GM06990 (cell line): ENCODE measurements at regions not wholly inside any gene's neighbourhood (a gene's known extent, or its start where the extent isn't known, plus 50 kb on each side); places are given as distances from the start of the nearest gene placed in this dataset.

Source experiments
- DNase-seq: peaks from one replicate; pipeline ENCODE4 v3.0.0-alpha.2; 2011; ENCODE audit not compliant: insufficient read length; ENCODE audit errors: extremely low read depth
- H3K27me3 ChIP-seq: replicated peaks from 2 replicates; pipeline ENCODE4 v1.6.0; 2011; ENCODE audit warnings: low read length; ENCODE audit not compliant: control insufficient read depth, insufficient read depth
- H3K36me3 ChIP-seq: 2 replicates; pipeline ENCODE4 v1.5.1; 2011; ENCODE audit warnings: low read length; ENCODE audit not compliant: control insufficient read depth, insufficient read depth
- H3K4me3 ChIP-seq: replicated peaks from 2 replicates; pipeline ENCODE4 v1.5.1; 2011; ENCODE audit warnings: low read depth, mild to moderate bottlenecking, control low read depth, low read length
- TF ChIP-seq, protein P1 (sequence below): IDR thresholded peaks from 2 replicates; pipeline ENCODE4 v1.5.1; 2011; ENCODE audit warnings: low read length, control low read depth, mild to moderate bottlenecking, inconsistent platforms; ENCODE audit not compliant: insufficient read depth, poor library complexity, severe bottlenecking

DNA sequence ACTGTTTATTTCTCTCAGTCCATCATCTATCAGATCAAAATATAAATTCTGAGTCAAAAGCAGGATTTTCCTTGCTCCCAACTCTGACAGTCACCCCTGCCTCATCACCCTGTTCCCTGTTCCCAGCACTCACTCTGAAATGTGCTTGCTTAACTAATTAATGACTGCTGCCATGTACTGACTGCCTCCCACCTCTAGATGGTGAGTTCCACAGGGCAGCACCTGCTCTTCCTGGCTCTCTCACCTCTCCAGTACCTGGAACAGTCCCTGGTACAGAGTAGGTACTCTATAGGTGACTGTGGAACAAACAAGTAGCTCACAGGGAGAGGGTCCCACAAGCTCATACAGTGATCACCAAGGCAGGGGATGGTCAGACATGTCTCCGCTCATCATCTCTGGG is 114.3 kb upstream of the C16orf82 start:
- TF ChIP-seq, protein P1, sequence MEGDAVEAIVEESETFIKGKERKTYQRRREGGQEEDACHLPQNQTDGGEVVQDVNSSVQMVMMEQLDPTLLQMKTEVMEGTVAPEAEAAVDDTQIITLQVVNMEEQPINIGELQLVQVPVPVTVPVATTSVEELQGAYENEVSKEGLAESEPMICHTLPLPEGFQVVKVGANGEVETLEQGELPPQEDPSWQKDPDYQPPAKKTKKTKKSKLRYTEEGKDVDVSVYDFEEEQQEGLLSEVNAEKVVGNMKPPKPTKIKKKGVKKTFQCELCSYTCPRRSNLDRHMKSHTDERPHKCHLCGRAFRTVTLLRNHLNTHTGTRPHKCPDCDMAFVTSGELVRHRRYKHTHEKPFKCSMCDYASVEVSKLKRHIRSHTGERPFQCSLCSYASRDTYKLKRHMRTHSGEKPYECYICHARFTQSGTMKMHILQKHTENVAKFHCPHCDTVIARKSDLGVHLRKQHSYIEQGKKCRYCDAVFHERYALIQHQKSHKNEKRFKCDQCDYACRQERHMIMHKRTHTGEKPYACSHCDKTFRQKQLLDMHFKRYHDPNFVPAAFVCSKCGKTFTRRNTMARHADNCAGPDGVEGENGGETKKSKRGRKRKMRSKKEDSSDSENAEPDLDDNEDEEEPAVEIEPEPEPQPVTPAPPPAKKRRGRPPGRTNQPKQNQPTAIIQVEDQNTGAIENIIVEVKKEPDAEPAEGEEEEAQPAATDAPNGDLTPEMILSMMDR, result no peak
- H3K36me3 ChIP-seq, result no peaks in the 10 kb centered on the region; the same call in 1 of the 2 replicates
- no peaks in the 10 kb centered on the region for H3K27me3 ChIP-seq
- no peak overlapping the region for H3K4me3 ChIP-seq
- DNase-seq, result no peak

DNA sequence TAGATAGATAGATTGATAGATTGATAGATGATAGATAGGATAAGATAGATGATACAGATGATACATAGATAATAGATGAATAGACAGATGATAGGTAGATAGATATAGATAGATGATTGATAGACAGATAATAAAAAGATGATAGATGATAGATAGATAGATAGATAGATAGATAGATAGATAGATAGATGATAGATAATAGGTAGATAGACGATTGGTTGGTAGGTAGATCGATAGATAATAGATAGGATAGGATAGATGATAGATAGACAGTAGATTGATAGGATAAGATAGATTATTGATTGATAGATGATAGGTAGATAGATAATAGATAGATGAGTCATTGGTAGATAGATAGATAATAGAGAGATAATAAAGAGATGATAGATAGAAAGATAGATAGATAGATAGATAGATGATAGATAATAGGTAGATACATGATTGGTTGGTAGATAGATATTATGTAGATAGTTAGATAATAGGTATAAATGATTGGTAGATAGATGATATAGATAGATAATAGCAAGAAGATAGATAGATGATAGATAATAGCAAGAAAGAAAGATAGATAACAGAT is 109.4 kb upstream of the C16orf82 start:
- H3K36me3 ChIP-seq, result no peaks in the 10 kb centered on the region; the same call in 1 of the 2 replicates
- no peak for DNase-seq
- TF ChIP-seq, protein P1, result no peak
- H3K4me3 ChIP-seq, result no peak overlapping the region
- no peaks in the 10 kb centered on the region; the same call in 1 of the 2 replicates for H3K27me3 ChIP-seq

DNA sequence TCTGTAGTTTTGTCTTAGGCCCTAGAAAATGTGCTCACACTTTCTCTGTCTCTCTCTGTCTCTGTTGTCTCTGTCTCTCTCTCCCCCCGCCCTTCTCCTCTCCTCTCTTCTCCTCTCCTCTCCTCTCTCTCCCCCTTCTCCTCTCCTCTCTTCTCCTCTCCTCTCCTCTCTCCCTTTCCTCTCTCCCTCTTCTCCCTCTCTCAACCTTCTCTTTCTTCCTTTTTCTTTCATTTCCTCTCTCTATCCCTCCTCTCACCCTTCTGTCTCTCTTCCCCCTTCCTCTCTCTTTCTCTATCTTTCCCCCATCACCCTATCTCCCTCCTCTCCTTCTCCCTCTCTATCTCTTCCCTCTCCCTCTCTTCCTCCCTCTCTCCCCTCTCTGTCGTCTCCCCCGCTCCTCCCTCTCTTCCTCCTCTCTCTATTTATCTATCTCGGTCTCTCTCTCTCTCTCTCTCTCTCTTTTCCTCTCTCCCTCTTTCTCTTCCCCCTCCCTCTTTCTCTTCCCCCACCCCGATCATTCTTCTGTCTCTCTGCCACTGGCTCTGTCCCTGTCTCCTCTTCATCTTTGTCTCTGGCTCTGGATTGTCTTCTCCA is 107.2 kb upstream of the C16orf82 start:
- DNase-seq, result no peak
- H3K27me3 ChIP-seq, result no peaks in the 10 kb centered on the region; the same call in 1 of the 2 replicates

DNA sequence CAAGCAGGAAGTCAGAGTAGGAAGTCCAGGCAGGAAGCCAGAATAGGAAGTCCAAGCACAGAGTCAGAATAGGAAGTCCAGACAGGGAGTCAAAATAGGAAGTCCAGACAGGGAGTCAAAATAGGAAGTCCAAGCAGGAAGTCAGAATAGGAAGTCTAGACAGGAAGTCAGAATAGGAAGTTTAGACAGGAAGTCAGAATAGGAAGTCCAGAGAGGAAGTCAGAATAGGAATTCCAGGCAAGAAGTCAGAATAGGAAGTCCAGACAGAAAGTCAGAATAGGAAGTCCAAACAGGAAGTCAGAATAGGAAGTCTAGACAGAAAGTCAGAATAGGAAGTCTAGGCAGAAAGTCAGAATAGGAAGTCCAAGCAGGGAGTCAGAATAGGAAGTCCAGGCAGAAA is 105.3 kb upstream of the C16orf82 start:
- Histone ChIP-seq H3K4me3 (no peak overlapping the region), H3K27me3 (no peaks in the 10 kb centered on the region; the same call in 1 of the 2 replicates), H3K36me3 (no peaks in the 10 kb centered on the region)
- DNase-seq, result no peak
- TF ChIP-seq, protein P1, result no peak

More for the DNA sequence above, 107.2 kb upstream of the C16orf82 start:
- Histone ChIP-seq H3K36me3 (no peaks in the 10 kb centered on the region; the same call in 1 of the 2 replicates), H3K4me3 (no peak overlapping the region)
- TF ChIP-seq, protein P1, result no peak

DNA sequence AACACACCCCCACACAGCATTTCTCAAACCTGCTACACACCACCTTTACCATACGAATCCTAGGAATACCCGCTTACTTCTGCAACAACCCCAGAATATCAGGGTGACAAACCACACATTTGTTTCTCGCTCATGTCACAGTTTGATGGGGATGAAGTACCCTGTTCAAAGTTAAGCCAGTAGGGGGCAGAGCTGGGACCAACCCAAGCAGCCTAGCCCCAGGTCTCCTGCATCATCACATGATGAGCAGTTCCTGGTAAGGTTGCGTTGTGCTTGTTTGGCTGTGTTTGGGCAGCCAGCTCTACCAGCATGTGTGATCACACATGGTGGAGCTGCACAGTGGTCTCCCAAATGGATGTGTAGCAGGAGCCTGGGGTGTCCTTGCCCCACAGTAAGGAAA is 103.6 kb upstream of the C16orf82 start:
- no peak for DNase-seq
- H3K27me3 ChIP-seq, result no peaks in the 10 kb centered on the region; the same call in 1 of the 2 replicates
- H3K36me3 ChIP-seq, result no peaks in the 10 kb centered on the region
- TF ChIP-seq, protein P1, result peak; percentile 43
- H3K4me3 ChIP-seq, result no peak overlapping the region
